Spleen (tissue), 7 donors: ENCODE measurements at regions not wholly inside any gene's neighbourhood (a gene's known extent, or its start where the extent isn't known, plus 50 kb on each side); places are given as distances from the start of the nearest gene placed in this dataset.

Source experiments
- POLR2A ChIP-seq, 3 donors: fragments of 450-650 bp; IDR thresholded peaks; one replicate each; pipeline ENCODE4 v1.5.1; 2017; ENCODE audit warnings: antibody characterized with exemption in 3 of 3, mild to moderate bottlenecking in 1 of 3
- POLR2AphosphoS5 ChIP-seq, 3 donors: sonication (generic); formaldehyde crosslinking; IDR thresholded peaks; one replicate each; pipeline ENCODE4 v1.5.1; 2017; ENCODE audit warnings: antibody characterized with exemption in 3 of 3
- TF ChIP-seq, protein P1 (sequence below), 11 experiments: fragments of 200-600 bp in 7 of 11; fragments of 450-650 bp in 4 of 11; sonication (generic) in 4 of 11; IDR thresholded peaks in 8 of 11; conservative IDR thresholded peaks in 3 of 11; 1 replicate in 7 of 11; 2 replicates in 4 of 11; pipeline versions ENCODE4 v1.4.0 to v1.8.0; 2016 to 2021; ENCODE audit warnings: antibody characterized with exemption in 11 of 11, inconsistent platforms in 4 of 11, mild to moderate bottlenecking in 1 of 11
- donor health status: DM: no; HTN: no; CAD: no; lungs with moderate emphysema.
- donor health status: DM: no; HTN: no; CAD: no.
- donor health status: DM: no; HTN: no; CAD: no.

GRCh38 chr9:13847270-13847669 lies 466.7 kb downstream of the NFIB start:
- TF ChIP-seq, protein P1, sequence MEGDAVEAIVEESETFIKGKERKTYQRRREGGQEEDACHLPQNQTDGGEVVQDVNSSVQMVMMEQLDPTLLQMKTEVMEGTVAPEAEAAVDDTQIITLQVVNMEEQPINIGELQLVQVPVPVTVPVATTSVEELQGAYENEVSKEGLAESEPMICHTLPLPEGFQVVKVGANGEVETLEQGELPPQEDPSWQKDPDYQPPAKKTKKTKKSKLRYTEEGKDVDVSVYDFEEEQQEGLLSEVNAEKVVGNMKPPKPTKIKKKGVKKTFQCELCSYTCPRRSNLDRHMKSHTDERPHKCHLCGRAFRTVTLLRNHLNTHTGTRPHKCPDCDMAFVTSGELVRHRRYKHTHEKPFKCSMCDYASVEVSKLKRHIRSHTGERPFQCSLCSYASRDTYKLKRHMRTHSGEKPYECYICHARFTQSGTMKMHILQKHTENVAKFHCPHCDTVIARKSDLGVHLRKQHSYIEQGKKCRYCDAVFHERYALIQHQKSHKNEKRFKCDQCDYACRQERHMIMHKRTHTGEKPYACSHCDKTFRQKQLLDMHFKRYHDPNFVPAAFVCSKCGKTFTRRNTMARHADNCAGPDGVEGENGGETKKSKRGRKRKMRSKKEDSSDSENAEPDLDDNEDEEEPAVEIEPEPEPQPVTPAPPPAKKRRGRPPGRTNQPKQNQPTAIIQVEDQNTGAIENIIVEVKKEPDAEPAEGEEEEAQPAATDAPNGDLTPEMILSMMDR (IDR thresholded peaks at IDR 0.05 in 8 of 11, conservative IDR thresholded peaks at IDR 0.05 in 3 of 11), result no peak
- no peak for TF ChIP-seq POLR2AphosphoS5 (IDR thresholded peaks at IDR 0.05)
- no peak for TF ChIP-seq POLR2A (IDR thresholded peaks at IDR 0.05)
